ENCODE measurements at regions not wholly inside any gene's neighbourhood (a gene's known extent, or its start where the extent isn't known, plus 50 kb on each side); places are given as distances from the start of the nearest gene placed in this dataset.

- Mint-ChIP-seq H3K27me3 (ENCODE audit: low read depth) (no peaks in the 10 kb centered on the region), H3K9me3 (no peaks in the 10 kb centered on the region), H3K36me3 (ENCODE audit: low read depth) (no peaks in the 10 kb centered on the region), H3K4me1 (ENCODE audit: low read depth) (no peaks in the 10 kb centered on the region), H3K27ac (no peak overlapping the region), H3K4me3 (no peak overlapping the region)
- intact Hi-C loops (cut with micrococcal nuclease), result no loop called here
- no peak for DNase-seq
- CTCF ChIA-PET, result no interaction called here
These were observed 633.1 kb downstream of the NLGN4X start for GRCh38 chrX:5595570-5595969.

GRCh38 chrX:5586726-5587125 lies 641.9 kb downstream of the NLGN4X start:
- Mint-ChIP-seq H3K9me3 (peaks cover 3% of the 10 kb centered on the region), H3K4me3 (no peak overlapping the region), H3K4me1 (ENCODE audit: low read depth) (no peaks in the 10 kb centered on the region), H3K27ac (no peak overlapping the region), H3K27me3 (ENCODE audit: low read depth) (no peaks in the 10 kb centered on the region), H3K36me3 (ENCODE audit: low read depth) (no peaks in the 10 kb centered on the region)
- intact Hi-C loops (cut with micrococcal nuclease), result no loop called here
- DNase-seq, result no peak
- CTCF ChIA-PET, result no interaction called here

- no peaks in the 10 kb centered on the region for H3K4me1 Mint-ChIP-seq (ENCODE audit: low read depth)
- H3K4me3 Mint-ChIP-seq, result no peak overlapping the region
- no peaks in the 10 kb centered on the region for H3K27me3 Mint-ChIP-seq (ENCODE audit: low read depth)
- no peak for DNase-seq
- CTCF ChIA-PET, result no interaction called here
- no peak overlapping the region for H3K27ac Mint-ChIP-seq
- no peaks in the 10 kb centered on the region for H3K9me3 Mint-ChIP-seq
- intact Hi-C loops (cut with micrococcal nuclease), result no loop called here
- H3K36me3 Mint-ChIP-seq (ENCODE audit: low read depth), result no peaks in the 10 kb centered on the region
These were observed 653.3 kb downstream of the NLGN4X start for GRCh38 chrX:5575407-5575806.

GRCh38 chrX:5568934-5569333 lies 659.7 kb downstream of the NLGN4X start:
- Mint-ChIP-seq H3K36me3 (ENCODE audit: low read depth) (no peaks in the 10 kb centered on the region), H3K27me3 (ENCODE audit: low read depth) (no peaks in the 10 kb centered on the region), H3K9me3 (no peaks in the 10 kb centered on the region), H3K27ac (no peak overlapping the region), H3K4me1 (ENCODE audit: low read depth) (no peaks in the 10 kb centered on the region), H3K4me3 (no peak overlapping the region)
- no peak for DNase-seq
- intact Hi-C loops (cut with micrococcal nuclease), result no loop called here
- CTCF ChIA-PET, result no interaction called here

GRCh38 chrX:5559386-5559785 lies 669.3 kb downstream of the NLGN4X start:
- CTCF ChIA-PET, result no interaction called here
- no peaks in the 10 kb centered on the region for H3K36me3 Mint-ChIP-seq (ENCODE audit: low read depth)
- no peak for DNase-seq
- H3K9me3 Mint-ChIP-seq, result peaks cover 3% of the 10 kb centered on the region
- H3K27ac Mint-ChIP-seq, result no peak overlapping the region
- no peaks in the 10 kb centered on the region for H3K27me3 Mint-ChIP-seq (ENCODE audit: low read depth)
- intact Hi-C loops (cut with micrococcal nuclease), result no loop called here
- no peak overlapping the region for H3K4me3 Mint-ChIP-seq
- no peaks in the 10 kb centered on the region for H3K4me1 Mint-ChIP-seq (ENCODE audit: low read depth)

- H3K4me1 Mint-ChIP-seq (ENCODE audit: low read depth), result no peaks in the 10 kb centered on the region
- peaks cover 11% of the 10 kb centered on the region for H3K9me3 Mint-ChIP-seq
- intact Hi-C loops (cut with micrococcal nuclease), result no loop called here
- H3K4me3 Mint-ChIP-seq, result no peak overlapping the region
- no peak for DNase-seq
- H3K36me3 Mint-ChIP-seq (ENCODE audit: low read depth), result no peaks in the 10 kb centered on the region
- no peak overlapping the region for H3K27ac Mint-ChIP-seq
- H3K27me3 Mint-ChIP-seq (ENCODE audit: low read depth), result no peaks in the 10 kb centered on the region
- CTCF ChIA-PET, result no interaction called here
These were observed 679.2 kb downstream of the NLGN4X start for GRCh38 chrX:5549512-5549911.

- Mint-ChIP-seq H3K27ac (no peak overlapping the region), H3K4me3 (no peak overlapping the region), H3K9me3 (no peaks in the 10 kb centered on the region), H3K36me3 (ENCODE audit: low read depth) (no peaks in the 10 kb centered on the region), H3K4me1 (ENCODE audit: low read depth) (no peaks in the 10 kb centered on the region), H3K27me3 (ENCODE audit: low read depth) (no peaks in the 10 kb centered on the region)
- CTCF ChIA-PET, result no interaction called here
- DNase-seq, result no peak
- intact Hi-C loops (cut with micrococcal nuclease), result no loop called here
These were observed 691.6 kb downstream of the NLGN4X start for GRCh38 chrX:5537098-5537497.

- Mint-ChIP-seq H3K4me3 (no peak overlapping the region), H3K36me3 (ENCODE audit: low read depth) (no peaks in the 10 kb centered on the region), H3K27me3 (ENCODE audit: low read depth) (no peaks in the 10 kb centered on the region), H3K4me1 (ENCODE audit: low read depth) (no peaks in the 10 kb centered on the region), H3K9me3 (no peaks in the 10 kb centered on the region), H3K27ac (no peak overlapping the region)
- CTCF ChIA-PET, result no interaction called here
- no peak for DNase-seq
- intact Hi-C loops (cut with micrococcal nuclease), result no loop called here
These were observed 692.4 kb downstream of the NLGN4X start for GRCh38 chrX:5536261-5536660.

- no peaks in the 10 kb centered on the region for H3K27me3 Mint-ChIP-seq (ENCODE audit: low read depth)
- H3K4me3 Mint-ChIP-seq, result no peak overlapping the region
- intact Hi-C loops (cut with micrococcal nuclease), result no loop called here
- DNase-seq, result no peak
- CTCF ChIA-PET, result interaction anchor here (0.6 kb wide), 1 partner anchor 23 kb away, joined by 3 read pairs; no protein-coding TSS in a partner anchor
- H3K4me1 Mint-ChIP-seq (ENCODE audit: low read depth), result no peaks in the 10 kb centered on the region
- peaks cover 3% of the 10 kb centered on the region for H3K9me3 Mint-ChIP-seq
- no peaks in the 10 kb centered on the region for H3K36me3 Mint-ChIP-seq (ENCODE audit: low read depth)
- no peak overlapping the region for H3K27ac Mint-ChIP-seq
These were observed 700.6 kb downstream of the NLGN4X start for GRCh38 chrX:5528057-5528456.

- Mint-ChIP-seq H3K27me3 (ENCODE audit: low read depth) (no peaks in the 10 kb centered on the region), H3K4me1 (ENCODE audit: low read depth) (no peaks in the 10 kb centered on the region), H3K4me3 (no peak overlapping the region), H3K9me3 (peaks cover 3% of the 10 kb centered on the region), H3K27ac (no peak overlapping the region), H3K36me3 (ENCODE audit: low read depth) (no peaks in the 10 kb centered on the region)
- intact Hi-C loops (cut with micrococcal nuclease), result no loop called here
- CTCF ChIA-PET, result no interaction called here
- no peak for DNase-seq
These were observed 702.5 kb downstream of the NLGN4X start for GRCh38 chrX:5526191-5526590.

- no peak for DNase-seq
- intact Hi-C loops (cut with micrococcal nuclease), result no loop called here
- CTCF ChIA-PET, result interaction anchor here (0.9 kb wide), 1 partner anchor 67 kb away, joined by 3 read pairs; no protein-coding TSS in a partner anchor
- Mint-ChIP-seq H3K36me3 (ENCODE audit: low read depth) (no peaks in the 10 kb centered on the region), H3K27me3 (ENCODE audit: low read depth) (no peaks in the 10 kb centered on the region), H3K27ac (no peak overlapping the region), H3K9me3 (peaks cover 2% of the 10 kb centered on the region), H3K4me1 (ENCODE audit: low read depth) (no peaks in the 10 kb centered on the region), H3K4me3 (no peak overlapping the region)
These were observed 737.7 kb downstream of the NLGN4X start for GRCh38 chrX:5490786-5491563.

- CTCF ChIA-PET, result no interaction called here
- Mint-ChIP-seq H3K27ac (no peak overlapping the region), H3K27me3 (ENCODE audit: low read depth) (no peaks in the 10 kb centered on the region)
These were observed 754.4 kb downstream of the NLGN4X start for GRCh38 chrX:5474282-5474681.

GRCh38 chrX:5458300-5458842 lies 770.3 kb downstream of the NLGN4X start:
- no peaks in the 10 kb centered on the region for H3K9me3 Mint-ChIP-seq

More at GRCh38 chrX:5474282-5474681, 754.4 kb downstream of the NLGN4X start:
- no peak for DNase-seq
- H3K36me3 Mint-ChIP-seq (ENCODE audit: low read depth), result no peaks in the 10 kb centered on the region
- H3K4me1 Mint-ChIP-seq (ENCODE audit: low read depth), result no peaks in the 10 kb centered on the region
- H3K9me3 Mint-ChIP-seq, result peaks cover 1% of the 10 kb centered on the region
- no peak overlapping the region for H3K4me3 Mint-ChIP-seq
- intact Hi-C loops (cut with micrococcal nuclease), result no loop called here

More at GRCh38 chrX:5458300-5458842, 770.3 kb downstream of the NLGN4X start:
- Mint-ChIP-seq H3K4me3 (no peak overlapping the region), H3K27me3 (ENCODE audit: low read depth) (no peaks in the 10 kb centered on the region), H3K36me3 (ENCODE audit: low read depth) (no peaks in the 10 kb centered on the region), H3K27ac (no peak overlapping the region), H3K4me1 (ENCODE audit: low read depth) (no peaks in the 10 kb centered on the region)
- intact Hi-C loops (cut with micrococcal nuclease), result no loop called here
- DNase-seq, result no peak
- CTCF ChIA-PET, result no interaction called here
